ENCODE measurements at regions not wholly inside any gene's neighbourhood (a gene's known extent, or its start where the extent isn't known, plus 50 kb on each side); places are given as distances from the start of the nearest gene placed in this dataset.

GRCh38 chr5:52452098-52452497 lies 335.6 kb upstream of the ITGA1 start:
- Mint-ChIP-seq H3K4me1 (ENCODE audit: low read depth) (no peaks in the 10 kb centered on the region), H3K4me3 (no peak overlapping the region), H3K27me3 (peaks cover 2% of the 10 kb centered on the region), H3K36me3 (no peaks in the 10 kb centered on the region), H3K27ac (no peak overlapping the region), H3K9me3 (ENCODE audit: low read depth) (no peaks in the 10 kb centered on the region)

GRCh38 chr5:52453176-52453575 lies 334.5 kb upstream of the ITGA1 start:
- Mint-ChIP-seq H3K9me3 (ENCODE audit: low read depth) (no peaks in the 10 kb centered on the region), H3K36me3 (no peaks in the 10 kb centered on the region), H3K4me3 (no peak overlapping the region), H3K4me1 (ENCODE audit: low read depth) (no peaks in the 10 kb centered on the region), H3K27ac (no peak overlapping the region), H3K27me3 (peaks cover 3% of the 10 kb centered on the region)

GRCh38 chr5:52455920-52456319 lies 331.8 kb upstream of the ITGA1 start:
- Mint-ChIP-seq H3K4me3 (no peak overlapping the region), H3K36me3 (no peaks in the 10 kb centered on the region), H3K9me3 (ENCODE audit: low read depth) (no peaks in the 10 kb centered on the region), H3K27ac (no peak overlapping the region), H3K27me3 (peaks cover 3% of the 10 kb centered on the region), H3K4me1 (ENCODE audit: low read depth) (no peaks in the 10 kb centered on the region)

- Mint-ChIP-seq H3K4me1 (ENCODE audit: low read depth) (no peaks in the 10 kb centered on the region), H3K27me3 (peaks cover 3% of the 10 kb centered on the region), H3K36me3 (no peaks in the 10 kb centered on the region), H3K9me3 (ENCODE audit: low read depth) (no peaks in the 10 kb centered on the region), H3K27ac (no peak overlapping the region), H3K4me3 (no peak overlapping the region)
Measured at GRCh38 chr5:52457810-52458209, 329.9 kb upstream of the ITGA1 start.

GRCh38 chr5:52466113-52466512 lies 321.6 kb upstream of the ITGA1 start:
- Mint-ChIP-seq H3K4me1 (ENCODE audit: low read depth) (peaks cover 4% of the 10 kb centered on the region), H3K9me3 (ENCODE audit: low read depth) (no peaks in the 10 kb centered on the region), H3K36me3 (no peaks in the 10 kb centered on the region), H3K27me3 (no peaks in the 10 kb centered on the region), H3K4me3 (no peak overlapping the region), H3K27ac (no peak overlapping the region)

- Mint-ChIP-seq H3K4me1 (ENCODE audit: low read depth) (peaks cover 4% of the 10 kb centered on the region), H3K4me3 (no peak overlapping the region), H3K9me3 (ENCODE audit: low read depth) (no peaks in the 10 kb centered on the region), H3K36me3 (no peaks in the 10 kb centered on the region), H3K27me3 (no peaks in the 10 kb centered on the region), H3K27ac (no peak overlapping the region)
Measured at GRCh38 chr5:52466749-52467520, 320.8 kb upstream of the ITGA1 start.

GRCh38 chr5:52468976-52469375 lies 318.7 kb upstream of the ITGA1 start:
- H3K9me3 Mint-ChIP-seq (ENCODE audit: low read depth) = no peaks in the 10 kb centered on the region
- H3K27me3 Mint-ChIP-seq = no peaks in the 10 kb centered on the region
- no peak overlapping the region for H3K4me3 Mint-ChIP-seq
- H3K27ac Mint-ChIP-seq = no peak overlapping the region
- peaks cover 4% of the 10 kb centered on the region for H3K4me1 Mint-ChIP-seq (ENCODE audit: low read depth)
- H3K36me3 Mint-ChIP-seq = no peaks in the 10 kb centered on the region

GRCh38 chr5:52469420-52469819 lies 318.3 kb upstream of the ITGA1 start:
- Mint-ChIP-seq H3K4me3 (peak overlapping the region; percentile 56), H3K27ac (no peak overlapping the region), H3K9me3 (ENCODE audit: low read depth) (no peaks in the 10 kb centered on the region), H3K36me3 (no peaks in the 10 kb centered on the region), H3K27me3 (no peaks in the 10 kb centered on the region), H3K4me1 (ENCODE audit: low read depth) (peaks cover 4% of the 10 kb centered on the region)

GRCh38 chr5:52469835-52470234 lies 317.9 kb upstream of the ITGA1 start:
- Mint-ChIP-seq H3K36me3 (no peaks in the 10 kb centered on the region), H3K27me3 (no peaks in the 10 kb centered on the region), H3K4me1 (ENCODE audit: low read depth) (peaks cover 4% of the 10 kb centered on the region), H3K27ac (no peak overlapping the region), H3K4me3 (peak overlapping the region; percentile 56), H3K9me3 (ENCODE audit: low read depth) (no peaks in the 10 kb centered on the region)

- H3K9me3 Mint-ChIP-seq (ENCODE audit: low read depth) = peaks cover 10% of the 10 kb centered on the region
- H3K27ac Mint-ChIP-seq = no peak overlapping the region
- H3K36me3 Mint-ChIP-seq = no peaks in the 10 kb centered on the region
- H3K4me1 Mint-ChIP-seq (ENCODE audit: low read depth) = no peaks in the 10 kb centered on the region
- H3K27me3 Mint-ChIP-seq = no peaks in the 10 kb centered on the region
- no peak overlapping the region for H3K4me3 Mint-ChIP-seq
Measured at GRCh38 chr5:52476346-52476745, 311.4 kb upstream of the ITGA1 start.

GRCh38 chr5:52481201-52481600 lies 306.5 kb upstream of the ITGA1 start:
- Mint-ChIP-seq H3K27ac (no peak overlapping the region), H3K27me3 (no peaks in the 10 kb centered on the region), H3K36me3 (no peaks in the 10 kb centered on the region), H3K4me1 (ENCODE audit: low read depth) (no peaks in the 10 kb centered on the region), H3K4me3 (no peak overlapping the region), H3K9me3 (ENCODE audit: low read depth) (peaks cover 10% of the 10 kb centered on the region)

GRCh38 chr5:52481851-52482250 lies 305.9 kb upstream of the ITGA1 start:
- H3K27ac Mint-ChIP-seq = no peak overlapping the region

GRCh38 chr5:52491071-52491787 lies 296.5 kb upstream of the ITGA1 start:
- H3K9me3 Mint-ChIP-seq (ENCODE audit: low read depth) = no peaks in the 10 kb centered on the region
- H3K27me3 Mint-ChIP-seq = no peaks in the 10 kb centered on the region
- no peaks in the 10 kb centered on the region for H3K4me1 Mint-ChIP-seq (ENCODE audit: low read depth)
- no peak overlapping the region for H3K4me3 Mint-ChIP-seq
- H3K36me3 Mint-ChIP-seq = no peaks in the 10 kb centered on the region
- no peak overlapping the region for H3K27ac Mint-ChIP-seq

More at GRCh38 chr5:52481851-52482250, 305.9 kb upstream of the ITGA1 start:
- Mint-ChIP-seq H3K4me3 (no peak overlapping the region), H3K27me3 (no peaks in the 10 kb centered on the region), H3K9me3 (ENCODE audit: low read depth) (peaks cover 10% of the 10 kb centered on the region), H3K36me3 (no peaks in the 10 kb centered on the region), H3K4me1 (ENCODE audit: low read depth) (no peaks in the 10 kb centered on the region)

GRCh38 chr5:52491818-52492217 lies 295.9 kb upstream of the ITGA1 start:
- Mint-ChIP-seq H3K4me3 (no peak overlapping the region), H3K27me3 (no peaks in the 10 kb centered on the region), H3K4me1 (ENCODE audit: low read depth) (no peaks in the 10 kb centered on the region), H3K9me3 (ENCODE audit: low read depth) (no peaks in the 10 kb centered on the region), H3K36me3 (no peaks in the 10 kb centered on the region), H3K27ac (no peak overlapping the region)

GRCh38 chr5:52497133-52497693 lies 290.5 kb upstream of the ITGA1 start:
- H3K4me3 Mint-ChIP-seq = no peak overlapping the region
- no peaks in the 10 kb centered on the region for H3K4me1 Mint-ChIP-seq (ENCODE audit: low read depth)
- H3K9me3 Mint-ChIP-seq (ENCODE audit: low read depth) = no peaks in the 10 kb centered on the region
- no peaks in the 10 kb centered on the region for H3K36me3 Mint-ChIP-seq
- H3K27me3 Mint-ChIP-seq = peaks cover 1% of the 10 kb centered on the region
- no peak overlapping the region for H3K27ac Mint-ChIP-seq

All from activated naive CD8-positive, alpha-beta T cell (primary cell).